ENCODE measurements at regions not wholly inside any gene's neighbourhood (a gene's known extent, or its start where the extent isn't known, plus 50 kb on each side); places are given as distances from the start of the nearest gene placed in this dataset.

GRCh38 chr7:155198901-155199845, 98.5 kb upstream of the INSIG1 start:
- TF ChIP-seq, protein P1, sequence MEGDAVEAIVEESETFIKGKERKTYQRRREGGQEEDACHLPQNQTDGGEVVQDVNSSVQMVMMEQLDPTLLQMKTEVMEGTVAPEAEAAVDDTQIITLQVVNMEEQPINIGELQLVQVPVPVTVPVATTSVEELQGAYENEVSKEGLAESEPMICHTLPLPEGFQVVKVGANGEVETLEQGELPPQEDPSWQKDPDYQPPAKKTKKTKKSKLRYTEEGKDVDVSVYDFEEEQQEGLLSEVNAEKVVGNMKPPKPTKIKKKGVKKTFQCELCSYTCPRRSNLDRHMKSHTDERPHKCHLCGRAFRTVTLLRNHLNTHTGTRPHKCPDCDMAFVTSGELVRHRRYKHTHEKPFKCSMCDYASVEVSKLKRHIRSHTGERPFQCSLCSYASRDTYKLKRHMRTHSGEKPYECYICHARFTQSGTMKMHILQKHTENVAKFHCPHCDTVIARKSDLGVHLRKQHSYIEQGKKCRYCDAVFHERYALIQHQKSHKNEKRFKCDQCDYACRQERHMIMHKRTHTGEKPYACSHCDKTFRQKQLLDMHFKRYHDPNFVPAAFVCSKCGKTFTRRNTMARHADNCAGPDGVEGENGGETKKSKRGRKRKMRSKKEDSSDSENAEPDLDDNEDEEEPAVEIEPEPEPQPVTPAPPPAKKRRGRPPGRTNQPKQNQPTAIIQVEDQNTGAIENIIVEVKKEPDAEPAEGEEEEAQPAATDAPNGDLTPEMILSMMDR (IDR thresholded peaks at IDR 0.05) = no peak
- TF ChIP-seq POLR2A (IDR thresholded peaks at IDR 0.05) = no peak

Data from Peyer's patch (tissue), 4 donors.